Ureter (tissue), 1 donor: ENCODE measurements at regions not wholly inside any gene's neighbourhood (a gene's known extent, or its start where the extent isn't known, plus 50 kb on each side); places are given as distances from the start of the nearest gene placed in this dataset.
"Not testable (repeated sequence)": the region's sequence is repeated elsewhere in the genome, so short reads cannot be mapped to it uniquely, and the experiment has no call there.

Source experiments
- DNase-seq: peaks from one replicate; pipeline ENCODE4 v3.0.0-alpha.2; 2020; ENCODE audit warnings: low spot score
- donor health status: DM: yes; HTN: yes; CAD: no.

DNA sequence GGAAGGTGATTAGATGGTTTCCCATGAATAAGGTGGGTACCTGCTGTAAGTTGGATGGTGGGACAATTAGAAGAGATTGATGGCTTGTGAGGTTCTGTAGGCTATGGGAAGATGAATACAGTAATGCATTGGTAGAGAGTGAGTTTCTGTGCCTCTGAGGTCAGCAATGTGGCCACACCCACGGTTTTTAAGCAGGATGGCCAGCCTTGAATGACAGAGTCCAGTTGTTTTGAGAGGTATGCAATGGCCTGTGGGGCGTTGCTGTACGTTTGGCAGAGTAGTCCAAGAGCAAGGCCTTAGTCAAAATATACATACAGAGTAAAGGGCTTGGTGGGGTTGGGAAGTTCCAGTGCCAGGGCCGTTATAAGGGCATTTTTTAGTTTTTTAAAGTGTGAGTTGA is 235.6 kb upstream of the C9orf72 start:
- no peak for DNase-seq

DNA sequence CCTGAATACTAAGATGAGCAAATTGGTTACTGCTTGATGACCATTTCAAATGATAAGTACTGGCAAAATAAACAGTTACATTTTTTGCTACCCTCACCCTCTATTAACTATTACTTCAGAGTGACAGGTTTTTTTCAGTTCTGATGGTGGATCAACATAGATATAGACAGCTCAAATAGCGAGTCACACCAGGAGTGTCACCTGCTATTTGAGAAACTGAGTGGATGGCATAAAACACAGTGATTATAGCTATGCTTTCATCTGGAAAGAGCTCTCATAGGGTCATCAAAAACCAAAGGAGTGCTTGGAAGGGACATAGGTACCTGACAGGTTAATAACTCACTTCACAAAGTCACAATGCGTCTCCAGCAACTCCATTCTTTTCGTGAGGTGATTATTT is 244.5 kb upstream of the C9orf72 start:
- no peak for DNase-seq

DNA sequence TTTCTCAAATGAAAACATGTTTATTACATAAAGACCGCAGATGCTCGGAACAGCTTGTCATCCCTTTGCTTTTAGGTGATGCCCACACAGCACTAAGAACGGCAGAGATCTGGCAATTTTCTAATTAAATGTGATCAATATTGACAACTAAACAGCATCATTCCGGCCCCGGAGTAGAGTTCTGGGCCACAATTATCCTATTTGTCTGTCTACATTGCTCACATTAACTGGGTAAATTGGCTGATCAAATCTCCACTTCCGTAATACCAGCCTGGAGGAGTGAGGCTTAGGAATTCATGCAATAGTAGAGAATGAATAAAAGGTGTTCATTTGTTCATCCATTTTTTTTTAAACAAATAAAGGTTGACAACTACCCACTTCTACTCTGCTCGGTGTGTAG is 245.1 kb upstream of the C9orf72 start:
- no peak for DNase-seq

DNA sequence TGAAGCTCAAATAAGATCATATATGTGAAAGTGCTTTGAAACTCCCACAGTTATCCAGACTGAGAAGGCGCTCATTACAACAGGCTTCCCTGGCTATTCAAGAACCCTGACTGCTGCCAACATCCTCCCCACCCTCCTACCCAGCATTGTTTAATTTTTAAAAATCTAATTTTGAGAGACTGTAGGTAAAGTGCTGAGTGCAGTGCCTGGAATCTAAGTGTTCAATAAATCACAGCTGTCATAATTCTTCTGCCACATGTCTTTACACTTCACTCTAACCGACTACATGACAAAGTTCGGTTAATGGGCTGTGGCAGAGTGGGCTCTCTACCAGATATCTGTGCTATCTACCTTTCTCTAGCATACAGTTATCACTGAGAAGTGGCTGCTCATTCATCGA is 255.6 kb upstream of the C9orf72 start:
- no peak for DNase-seq

DNA sequence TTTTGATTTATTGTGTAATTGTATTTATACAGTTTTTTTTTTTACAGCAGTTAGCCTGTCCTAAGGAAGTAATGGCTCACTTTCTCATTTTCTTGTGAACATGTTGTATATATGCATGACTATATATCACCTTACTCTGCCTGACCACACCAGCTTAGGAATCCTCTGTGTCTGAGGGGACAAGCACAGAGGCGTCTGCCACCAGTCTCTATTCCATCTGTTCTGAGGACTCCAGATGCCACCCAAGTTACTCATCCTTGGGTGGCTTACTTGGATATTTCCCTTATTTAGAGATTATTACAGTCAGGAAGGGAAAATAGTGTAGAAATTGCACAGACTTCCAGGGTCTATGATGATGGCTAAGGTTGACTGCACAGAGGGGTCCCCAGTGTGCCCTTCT is 256.3 kb upstream of the C9orf72 start:
- DNase-seq, result no peak

DNA sequence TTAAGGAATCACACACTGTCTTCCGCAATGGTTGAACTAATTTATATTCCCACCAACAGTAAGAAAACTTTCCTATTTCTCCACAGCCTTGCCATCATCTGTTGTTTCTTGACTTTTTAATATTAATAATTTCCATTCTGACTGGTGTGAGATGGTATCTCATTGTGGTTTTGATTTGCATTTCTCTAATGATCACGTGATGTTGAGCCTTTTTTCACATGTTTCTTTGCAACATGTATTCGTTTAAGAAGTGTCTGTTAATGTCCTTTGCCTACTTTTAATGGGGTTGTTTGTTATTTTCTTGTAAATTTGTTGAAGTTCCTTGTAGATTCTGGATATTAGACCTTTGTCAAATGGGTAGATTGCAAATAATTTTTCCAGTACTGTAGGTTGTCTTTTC is 258.8 kb upstream of the C9orf72 start:
- DNase-seq, result not testable (repeated sequence)

DNA sequence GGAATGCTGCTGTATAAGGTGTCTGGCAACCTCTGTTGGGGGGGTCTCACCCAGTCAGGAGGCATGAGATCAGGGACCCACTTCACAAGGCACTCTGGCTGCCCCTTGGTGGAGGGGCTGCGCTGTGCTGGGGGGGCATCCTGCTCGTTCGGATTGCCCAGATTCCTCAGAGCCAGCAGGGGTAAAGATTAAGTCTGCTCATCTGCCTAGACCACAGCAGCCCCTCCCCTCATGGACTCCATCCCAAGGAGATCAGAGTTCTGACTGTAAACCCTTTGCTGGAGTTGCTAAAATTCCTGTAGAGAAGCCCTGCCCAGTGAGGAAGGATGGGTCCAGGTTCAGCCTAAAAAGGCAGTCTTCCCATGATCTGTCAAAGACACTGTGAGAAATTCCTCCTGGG is 262.0 kb upstream of the C9orf72 start:
- no peak for DNase-seq

DNA sequence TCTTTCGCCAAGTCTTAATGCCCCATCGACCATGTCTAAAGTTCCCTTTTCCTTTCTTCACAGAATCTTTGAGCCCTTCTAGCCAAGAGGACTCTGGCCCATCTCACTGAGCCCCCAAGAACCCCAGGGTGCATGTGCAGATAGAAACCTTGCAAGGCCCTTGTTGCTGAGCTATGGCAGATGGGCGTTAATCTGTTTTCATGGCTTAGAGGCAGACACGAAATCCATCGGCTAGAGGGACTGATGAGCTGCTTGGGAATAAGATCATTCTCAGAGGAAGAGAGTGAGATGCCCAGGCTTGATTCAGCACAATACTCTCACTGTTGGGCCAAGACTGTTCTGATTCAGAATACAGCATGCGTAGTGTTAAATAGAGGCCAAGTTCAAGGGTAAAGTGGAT is 262.5 kb upstream of the C9orf72 start:
- DNase-seq, result no peak

DNA sequence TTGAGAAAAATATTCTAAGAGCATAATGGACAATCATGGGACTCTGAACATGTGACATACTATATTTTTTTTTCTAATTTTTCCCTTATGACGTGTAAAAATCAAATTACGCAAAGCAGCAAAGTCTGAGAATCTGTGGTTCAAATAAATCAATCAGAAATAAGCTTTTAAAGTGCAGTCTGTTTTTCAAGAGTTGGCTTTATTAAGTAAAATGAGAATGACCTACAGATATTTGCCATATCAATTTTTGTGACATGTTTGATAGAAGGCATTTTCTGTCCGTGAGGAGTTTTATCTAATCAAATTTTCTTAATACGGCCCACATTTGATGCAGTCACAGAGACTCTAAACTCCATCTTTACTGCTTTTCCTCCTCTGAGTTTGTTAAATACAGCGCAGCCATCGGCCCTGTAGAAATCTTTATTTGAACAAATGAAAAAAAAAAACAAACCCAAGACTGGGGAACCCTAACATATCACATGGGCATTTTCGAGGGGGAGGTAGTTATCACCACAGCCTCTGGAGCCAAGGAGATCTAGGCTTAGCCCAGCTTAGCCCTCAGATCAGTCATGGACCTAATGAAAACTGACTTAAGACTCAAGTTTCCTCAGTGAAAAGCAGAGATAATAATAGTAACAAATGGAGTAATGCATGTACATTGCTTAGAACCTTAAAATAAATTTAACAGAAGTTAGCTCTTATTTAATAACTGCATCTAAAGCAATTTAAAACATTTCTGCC is 263.6 kb upstream of the C9orf72 start:
- no peak for DNase-seq

DNA sequence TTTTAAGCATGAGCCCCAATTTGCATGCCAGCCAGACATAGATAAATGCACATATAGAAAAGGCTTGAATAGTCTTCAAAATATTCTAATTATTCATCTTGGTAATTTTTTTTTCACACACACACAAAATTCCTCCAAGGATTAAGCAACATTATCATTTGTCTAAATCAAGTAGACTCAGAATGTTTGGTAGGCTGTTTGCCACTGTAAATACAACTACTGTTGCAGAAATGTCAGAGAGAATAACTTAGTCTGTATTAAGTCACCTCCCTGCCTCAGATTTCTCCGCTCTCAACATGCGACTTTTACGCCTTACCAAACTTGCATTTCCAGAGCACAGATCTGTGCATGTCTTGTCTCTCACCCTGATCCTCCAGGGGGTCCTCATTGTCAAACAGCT is 265.6 kb upstream of the C9orf72 start:
- DNase-seq, result no peak

DNA sequence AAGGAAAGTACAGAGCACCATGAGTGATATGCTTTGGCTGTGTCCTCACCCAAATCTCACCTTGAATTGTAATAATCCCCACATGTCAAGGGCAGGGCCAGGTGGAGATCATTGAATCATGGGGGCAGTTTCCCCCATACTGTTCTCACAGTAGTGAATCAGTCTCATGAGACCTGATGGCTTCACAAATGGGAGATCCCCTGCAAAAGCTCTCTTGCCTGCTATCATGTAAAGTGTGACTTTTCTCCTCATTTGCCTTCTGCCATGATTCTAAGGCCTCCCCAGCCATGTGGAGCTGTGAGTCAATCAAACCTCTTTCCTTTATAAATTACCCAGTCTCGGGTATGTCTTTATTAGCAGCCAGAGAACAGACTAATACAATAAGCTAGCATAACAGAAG is 266.5 kb upstream of the C9orf72 start:
- DNase-seq, result not testable (repeated sequence)

DNA sequence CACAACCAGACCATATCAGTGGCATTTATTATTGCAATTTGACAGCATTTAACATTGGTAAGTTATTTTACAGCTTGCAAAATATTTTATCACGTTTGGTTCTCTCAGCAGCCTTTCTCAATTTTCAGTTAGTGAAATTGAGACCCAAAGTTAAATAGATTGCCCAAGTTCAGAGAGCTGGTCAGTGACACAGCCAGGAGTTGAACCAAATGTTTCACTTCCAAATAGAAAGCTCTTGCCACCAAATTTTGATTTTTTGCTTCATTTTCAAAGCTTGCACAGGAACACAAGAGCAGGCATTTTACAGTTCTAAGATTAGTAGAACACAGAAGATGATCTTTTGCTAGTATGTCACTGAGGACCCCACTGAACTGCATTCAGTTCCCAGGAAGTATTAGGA is 271.5 kb upstream of the C9orf72 start:
- no peak for DNase-seq

DNA sequence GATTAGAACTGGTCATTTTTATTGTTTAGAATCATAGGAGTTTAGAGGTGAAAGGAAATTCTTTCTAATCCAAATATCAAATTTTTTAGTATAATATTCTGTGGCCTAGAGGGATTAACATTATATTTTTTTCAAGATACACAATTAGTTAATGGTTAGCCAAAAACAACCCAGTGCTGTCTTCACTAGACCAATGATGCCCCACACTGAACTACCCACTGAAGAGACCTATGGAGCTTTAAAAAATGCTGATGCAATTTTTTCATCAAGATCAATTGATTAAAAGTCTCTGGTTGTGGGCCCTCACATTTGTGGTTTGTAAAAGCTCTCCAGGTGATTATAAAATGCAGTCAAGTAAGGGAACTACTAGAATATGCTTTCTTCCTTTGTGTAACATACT is 274.1 kb upstream of the C9orf72 start:
- no peak for DNase-seq

DNA sequence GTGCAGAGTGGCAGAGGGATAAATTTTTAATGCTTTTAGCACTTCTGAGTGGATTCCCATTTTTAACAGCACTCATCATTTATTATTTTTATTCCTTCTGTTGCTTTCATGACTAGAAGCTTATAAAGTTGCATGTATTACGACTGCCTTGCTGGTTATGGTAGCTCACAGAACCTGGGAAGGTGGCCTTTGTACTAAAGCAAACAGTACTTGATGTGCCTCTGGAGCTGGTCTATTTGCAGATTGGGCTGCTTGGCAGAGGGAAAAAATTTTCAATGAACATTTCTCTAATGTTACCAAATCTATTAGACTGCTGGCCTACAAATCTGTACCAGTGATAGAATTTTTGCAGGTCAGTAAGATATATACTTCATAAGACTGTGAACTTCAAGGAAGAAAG is 274.5 kb upstream of the C9orf72 start:
- no peak for DNase-seq

DNA sequence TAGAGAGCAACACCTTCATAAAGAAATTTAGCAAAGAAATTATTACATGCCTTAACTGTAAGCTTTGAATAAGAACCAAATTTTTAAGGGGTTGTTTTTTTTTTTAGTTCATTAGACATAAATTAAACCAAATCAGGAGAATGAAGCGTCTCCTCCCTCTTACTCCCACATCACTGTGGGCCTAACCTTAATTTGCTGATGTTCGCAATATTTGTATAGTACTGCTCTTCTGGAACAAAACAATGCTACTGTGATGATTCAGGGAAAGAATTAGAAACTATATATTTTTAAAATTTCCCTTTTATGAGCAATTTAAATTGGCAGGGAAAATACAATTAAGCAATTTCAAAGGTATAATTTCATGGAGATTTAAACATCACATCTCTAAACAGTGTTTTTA is 275.0 kb upstream of the C9orf72 start:
- DNase-seq, result no peak

DNA sequence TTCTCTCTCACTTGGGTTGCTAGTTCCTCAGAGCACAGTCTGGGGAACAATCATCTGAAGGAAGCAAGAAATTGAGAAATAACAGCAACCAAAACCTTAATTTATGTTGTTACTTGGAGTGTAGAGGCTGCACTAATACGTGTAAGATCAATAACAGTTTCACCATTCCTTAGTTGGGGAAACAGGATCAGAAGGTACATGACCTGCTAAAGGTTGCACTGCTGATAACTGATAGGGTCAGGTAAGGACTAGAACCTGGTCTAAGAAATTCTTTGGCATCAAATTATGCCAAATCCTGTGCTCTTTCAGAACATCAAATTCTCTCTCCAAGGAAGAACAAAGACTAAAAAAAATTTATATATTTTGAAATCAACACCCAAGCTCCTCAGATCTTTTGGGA is 278.6 kb upstream of the C9orf72 start:
- DNase-seq, result no peak

DNA sequence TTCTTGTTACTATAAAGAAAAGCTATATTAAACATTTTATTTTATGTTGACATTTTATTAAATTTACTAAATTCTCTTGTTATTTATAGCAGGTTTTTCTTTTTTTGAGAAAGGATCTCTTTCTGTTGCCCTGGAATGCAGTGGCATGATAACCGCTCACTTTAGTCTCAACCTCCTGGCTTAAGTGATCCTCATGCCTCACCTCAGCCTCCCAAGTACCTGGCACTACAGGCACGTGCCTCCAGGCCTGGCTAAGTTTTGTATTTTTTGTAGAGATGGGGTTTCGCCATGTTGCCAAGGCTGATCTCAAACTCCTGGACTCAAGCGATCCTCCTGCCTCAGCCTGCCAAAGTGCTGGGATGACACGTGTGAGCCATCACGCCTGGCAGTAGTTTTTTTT is 280.2 kb upstream of the C9orf72 start:
- DNase-seq, result no peak

DNA sequence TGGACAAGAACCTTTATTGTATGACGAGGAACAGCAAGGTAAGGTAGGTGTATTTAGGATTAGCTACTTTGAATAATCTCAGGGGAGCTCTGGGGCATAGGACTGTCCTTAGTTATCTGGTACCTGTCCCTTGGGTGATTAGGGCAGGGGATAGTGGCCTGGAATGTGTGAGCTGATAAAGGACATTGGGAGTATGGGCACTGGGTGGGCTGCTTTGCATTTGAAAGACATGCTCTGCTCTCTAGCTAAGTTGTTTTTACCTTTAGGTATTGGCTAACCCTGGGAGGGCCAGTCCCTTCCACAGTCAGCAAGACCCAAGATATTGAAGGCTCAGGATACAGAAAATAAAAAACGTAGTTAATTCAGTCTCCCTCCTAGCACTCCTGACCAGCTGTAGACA is 282.8 kb upstream of the C9orf72 start:
- no peak for DNase-seq

DNA sequence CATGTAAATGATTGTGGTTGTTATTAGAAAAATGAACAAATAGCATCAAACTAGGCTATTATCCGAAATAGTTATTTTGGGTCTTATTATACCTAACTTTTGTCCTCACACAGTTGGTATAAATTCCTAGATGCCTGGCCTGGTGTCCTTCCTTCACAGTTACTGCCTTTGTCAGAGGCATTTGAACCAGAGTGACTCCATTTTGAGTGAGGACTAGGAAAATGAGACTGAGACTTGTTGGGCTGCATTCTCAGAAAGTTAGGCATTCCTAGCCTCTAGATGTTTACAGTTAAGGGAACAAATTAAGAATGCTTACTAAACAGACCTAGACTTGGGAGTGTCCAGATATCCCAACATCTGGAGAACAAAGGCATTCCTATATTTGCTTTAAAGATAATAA is 283.5 kb upstream of the C9orf72 start:
- no peak for DNase-seq

DNA sequence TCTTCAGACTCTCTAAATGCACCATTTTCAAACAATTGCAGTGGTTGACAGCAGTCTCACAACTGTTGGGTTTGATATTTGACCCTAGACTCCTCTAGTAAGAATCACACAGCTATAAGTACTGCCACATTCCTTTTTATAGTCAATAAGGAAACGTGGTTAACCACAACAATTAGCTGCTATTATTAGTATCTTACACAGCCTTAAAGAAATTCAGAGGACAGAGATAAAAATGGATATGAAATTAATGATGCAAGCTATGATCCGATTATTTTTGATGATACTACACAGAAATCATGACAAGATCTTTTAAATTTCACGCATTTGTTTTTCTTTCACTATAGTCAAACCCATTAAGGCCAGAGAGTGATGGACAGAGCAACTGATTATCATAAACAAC is 288.6 kb upstream of the C9orf72 start:
- DNase-seq, result no peak

DNA sequence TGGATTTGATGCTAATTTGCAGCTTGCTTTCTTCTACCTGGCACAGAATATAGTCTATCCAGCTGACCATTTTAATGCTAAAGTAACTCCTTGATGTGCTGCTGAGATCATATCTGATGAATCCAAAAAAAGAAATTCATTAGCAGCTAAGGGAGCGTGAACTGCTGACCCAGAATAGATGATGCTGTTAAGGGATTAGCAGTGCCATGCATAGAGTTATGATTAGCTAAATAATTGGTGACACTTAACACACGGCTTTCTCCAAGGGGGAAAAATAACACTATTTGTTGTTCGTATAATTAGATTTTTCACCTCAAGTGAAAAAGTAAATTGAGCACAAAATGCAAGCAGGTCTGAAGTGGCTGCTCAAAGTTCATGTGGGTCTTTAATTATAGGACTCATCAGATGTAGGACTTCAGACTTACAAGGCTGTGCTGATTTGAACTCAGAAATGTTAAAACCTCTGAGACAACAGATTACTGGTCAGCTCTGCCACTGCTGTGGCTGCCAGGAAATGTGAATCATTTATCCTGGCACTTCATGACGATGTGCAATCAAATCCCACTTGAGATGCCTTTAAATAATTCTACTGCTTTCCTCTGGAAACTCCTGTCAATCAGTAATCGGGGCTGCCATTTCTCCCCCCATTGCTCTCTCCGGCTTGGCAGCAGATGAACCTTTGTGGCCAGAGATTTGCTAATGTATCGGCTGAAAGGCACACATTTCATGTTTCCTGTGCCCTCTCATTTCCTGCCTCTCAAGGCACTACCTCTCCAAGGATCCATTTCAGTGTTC is 291.6 kb upstream of the C9orf72 start:
- DNase-seq, result no peak

DNA sequence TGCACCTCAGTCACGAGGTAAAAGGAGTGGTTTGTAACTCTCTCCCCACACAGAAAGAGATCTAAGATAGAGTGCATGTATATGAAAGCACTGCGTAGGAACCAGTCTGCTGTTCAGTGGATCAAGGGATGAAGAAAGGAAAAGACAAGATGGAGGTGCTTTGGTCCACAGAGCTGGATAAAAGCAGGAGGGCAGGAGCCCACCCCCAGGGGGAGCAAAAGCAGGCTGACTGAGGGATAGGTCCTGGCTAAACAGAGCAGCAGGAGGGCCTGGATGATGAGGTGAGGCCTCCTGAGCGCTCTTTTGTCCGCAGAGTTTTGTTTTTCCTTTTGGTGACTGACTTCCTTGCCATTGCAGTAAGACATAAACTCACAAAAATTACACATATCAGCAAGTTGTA is 293.5 kb upstream of the C9orf72 start:
- no peak for DNase-seq

DNA sequence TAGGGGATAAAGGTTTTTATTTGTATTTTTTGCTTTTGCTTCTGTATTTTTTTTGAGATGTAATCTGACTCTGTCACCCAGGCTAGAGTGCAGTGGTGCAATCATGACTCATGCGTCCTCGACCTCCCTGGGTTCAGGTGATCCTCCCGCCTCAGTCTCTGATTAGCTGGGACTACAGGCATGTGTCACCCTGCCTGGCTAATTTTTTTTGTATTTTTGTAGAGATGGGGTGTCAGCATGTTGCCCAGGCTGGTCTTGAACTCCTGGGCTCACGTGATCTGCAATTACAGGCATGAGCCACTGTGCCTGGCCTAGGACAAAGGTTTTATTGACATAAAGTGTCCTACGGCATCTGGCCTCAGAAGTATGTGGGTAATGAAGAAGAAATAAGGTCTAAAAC is 297.1 kb upstream of the C9orf72 start:
- DNase-seq, result no peak

DNA sequence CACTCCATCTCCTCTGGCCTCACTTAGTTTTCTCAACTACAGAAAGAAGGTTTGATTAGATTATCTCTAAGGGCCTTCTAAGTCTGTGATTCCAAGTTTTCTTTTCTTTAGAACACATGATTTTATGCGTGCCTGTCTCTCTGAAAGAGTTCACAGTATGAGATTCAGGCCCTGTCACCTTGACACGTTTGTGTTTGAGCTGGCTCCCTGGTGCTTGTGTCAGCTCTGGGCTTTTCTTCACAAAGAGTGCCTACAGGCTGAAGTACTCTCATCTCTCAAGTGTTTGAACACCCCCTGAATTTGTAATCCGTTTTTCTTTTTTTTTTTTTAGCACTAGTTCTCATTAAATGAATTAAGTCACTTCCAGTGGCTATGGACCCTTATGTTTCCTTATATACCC is 306.9 kb upstream of the C9orf72 start:
- no peak for DNase-seq
